HepG2 (cell line): ENCODE measurements at regions not wholly inside any gene's neighbourhood (a gene's known extent, or its start where the extent isn't known, plus 50 kb on each side); places are given as distances from the start of the nearest gene placed in this dataset.

Source experiments
- ATAC-seq: fragments of 200-7000 bp; cut with Tn5 transposase; 3 replicates; pipeline ENCODE4 v1.9.1; 2020; ENCODE audit warnings: mild to moderate bottlenecking, moderate library complexity
- BruUV-seq: library from RNA; stranded (reverse); fragments of 400-500 nt; replicated peaks from 2 replicates; lab custom pipeline; 2021; lab: Mats Ljungman, UMichigan
- CTCF ChIA-PET: fragments of 300-600 bp; formaldehyde crosslinking; extraction: SDS; loops from one replicate; lab custom pipeline; 2021; ENCODE audit warnings: low total read pairs, inconsistent platforms, low intra/inter-chr PET ratio; lab: Yijun Ruan, JAX
- POLR2A ChIA-PET: fragments of 350-600 bp; sonication (Branson Sonifier 250); formaldehyde crosslinking; loops from one replicate; lab custom pipeline; 2020; ENCODE audit warnings: antibody characterized with exemption, inconsistent platforms; lab: Yijun Ruan, JAX
- DNase-seq: peaks from one replicate; pipeline ENCODE4 v3.0.0-alpha.2; 2015; ENCODE audit warnings: low spot score
- FAIRE-seq: peaks from 3 replicates; lab custom pipeline; 2011; peaks lifted over from hg19 to GRCh38; lab: Jason Lieb, UNC
- H2AFZ ChIP-seq: one replicate; pipeline ENCODE4 v1.6.1; 2011; ENCODE audit warnings: low read length, inconsistent platforms
- H3K27ac ChIP-seq: fragments of 300-600 bp; 3 replicates; pipeline ENCODE4 v1.8.0; 2011; ENCODE audit warnings: mixed run types, mild to moderate bottlenecking, mixed read lengths, low read length, inconsistent platforms; ENCODE audit not compliant: insufficient read depth; ENCODE audit errors: extremely low read length
- H3K27me3 ChIP-seq, 2 experiments: fragments of 200-600 bp in 1 of 2; 2 replicates in 1 of 2; 3 replicates in 1 of 2; pipeline versions ENCODE4 v1.6.0 to v1.8.0; 2011; ENCODE audit warnings: low read length in 2 of 2, mild to moderate bottlenecking in 2 of 2, moderate library complexity in 2 of 2, inconsistent platforms in 1 of 2; ENCODE audit not compliant: insufficient read depth in 2 of 2, control insufficient read depth in 1 of 2
- H3K36me3 ChIP-seq, 2 experiments: fragments of 200-600 bp in 1 of 2; replicated peaks in 1 of 2; 2 replicates in 1 of 2; 3 replicates in 1 of 2; pipeline versions ENCODE4 v1.5.1 to v1.8.0; 2011; ENCODE audit warnings: low read length in 2 of 2, inconsistent platforms in 1 of 2; ENCODE audit not compliant: insufficient read depth in 2 of 2, control insufficient read depth in 1 of 2
- H3K4me1 ChIP-seq: 2 replicates; pipeline ENCODE4 v1.5.1; 2012; ENCODE audit warnings: low read length, inconsistent platforms; ENCODE audit not compliant: insufficient read depth
- H3K4me2 ChIP-seq: 2 replicates; pipeline ENCODE4 v1.6.0; 2011; ENCODE audit warnings: low read depth, low read length, inconsistent platforms
- H3K4me3 ChIP-seq, 3 experiments: fragments of 200-600 bp in 1 of 3; sonication (generic), shearing (Covaris generic) in 1 of 3; replicated peaks in 1 of 3; 2 replicates each; pipeline ENCODE4 v1.5.1; 2011 to 2016; ENCODE audit warnings: low read length in 3 of 3, inconsistent platforms in 2 of 3, low read depth in 2 of 3, mild to moderate bottlenecking in 2 of 3, control low read depth in 1 of 3, mixed read lengths in 1 of 3; ENCODE audit not compliant: insufficient read depth in 1 of 3
- H3K79me2 ChIP-seq: one replicate; pipeline ENCODE4 v1.6.1; 2011; ENCODE audit warnings: low read length, inconsistent platforms; ENCODE audit not compliant: insufficient read depth
- H3K9ac ChIP-seq: 2 replicates; pipeline ENCODE4 v1.6.0; 2011; ENCODE audit warnings: mild to moderate bottlenecking, low read depth, low read length, inconsistent platforms; ENCODE audit not compliant: insufficient read depth
- H3K9me3 ChIP-seq: 2 replicates; pipeline ENCODE4 v1.5.1; 2012; ENCODE audit warnings: mild to moderate bottlenecking, low read length
- H4K20me1 ChIP-seq: 2 replicates; pipeline ENCODE4 v1.6.0; 2011; ENCODE audit warnings: inconsistent platforms, mild to moderate bottlenecking, low read length, moderate library complexity; ENCODE audit not compliant: insufficient read depth
- FOXJ3 ChIP-seq: sonication (generic); formaldehyde crosslinking; IDR thresholded peaks from 2 replicates; pipeline ENCODE4 v1.4.0; 2020; ENCODE audit warnings: missing genetic modification reagents, mild to moderate bottlenecking, borderline replicate concordance
- GFI1 ChIP-seq: sonication (generic); formaldehyde crosslinking; IDR thresholded peaks from 2 replicates; pipeline ENCODE4 v1.5.0; 2020; ENCODE audit warnings: missing genetic modification reagents, mild to moderate bottlenecking, borderline replicate concordance
- KDM5B ChIP-seq: sonication (generic); formaldehyde crosslinking; IDR thresholded peaks from 2 replicates; pipeline ENCODE4 v1.4.0; 2020; ENCODE audit warnings: missing genetic modification reagents, mild to moderate bottlenecking, borderline replicate concordance
- MAFK ChIP-seq, 2 experiments: IDR thresholded peaks in 1 of 2; conservative IDR thresholded peaks in 1 of 2; 2 replicates each; pipeline ENCODE4 v1.6.1; 2011; ENCODE audit warnings: improper control_type of control experiment in 2 of 2, low read length in 2 of 2
- SMAD3 ChIP-seq: sonication (generic); formaldehyde crosslinking; IDR thresholded peaks from 2 replicates; pipeline ENCODE4 v1.4.0; 2020; ENCODE audit warnings: missing genetic modification reagents
- ZNF292 ChIP-seq: sonication (generic); formaldehyde crosslinking; IDR thresholded peaks from 2 replicates; pipeline ENCODE4 v1.8.1; 2022; ENCODE audit warnings: mild to moderate bottlenecking, low read depth, missing genetic modification reagents, borderline replicate concordance
- ZNF703 ChIP-seq: sonication (generic); formaldehyde crosslinking; IDR thresholded peaks from 2 replicates; pipeline ENCODE4 v1.5.1; 2020; ENCODE audit warnings: missing genetic modification reagents, mild to moderate bottlenecking, moderate library complexity, borderline replicate concordance
- WGBS: methylation state at CpG from one replicate; pipeline ENCODE4 v1.1.6; 2017; ENCODE audit warnings: low lambda C conversion rate; 5-methylcytosine and 5-hydroxymethylcytosine counted together
- in situ Hi-C: cut with HindIII; loops from 2 replicates; pipeline ENCODE4 v1.10.0; 2017; ENCODE audit warnings: low pct_unique_long_range_greater_than_20kb; ENCODE audit not compliant: extremely low pct_ligation_motif_present
- intact Hi-C: fragments of 100-400 bp; cut with micrococcal nuclease; formaldehyde crosslinking; loops from one replicate; pipeline ENCODE4 v1.10.0; 2022; ENCODE audit not compliant: unreplicated experiment
- TF ChIP-seq, protein P1 (sequence below): sonication (generic); formaldehyde crosslinking; IDR thresholded peaks from 2 replicates; pipeline ENCODE4 v1.4.0; 2020; ENCODE audit warnings: mild to moderate bottlenecking, missing genetic modification reagents
- TF ChIP-seq, protein P2 (sequence below): sonication (generic); formaldehyde crosslinking; conservative IDR thresholded peaks from 2 replicates; pipeline ENCODE4 v1.8.1; 2023; ENCODE audit warnings: missing genetic modification reagents
- TF ChIP-seq, protein P3 (sequence below): IDR thresholded peaks from 2 replicates; pipeline ENCODE4 v1.6.1; 2016; ENCODE audit warnings: mild to moderate bottlenecking, missing biosample characterization, missing genetic modification reagents
- TF ChIP-seq, protein P4 (sequence below): sonication (generic); formaldehyde crosslinking; IDR thresholded peaks from 2 replicates; pipeline ENCODE4 v1.5.0; 2020; ENCODE audit warnings: mild to moderate bottlenecking, missing genetic modification reagents
- TF ChIP-seq, protein P5 (sequence below): sonication (generic); formaldehyde crosslinking; IDR thresholded peaks from 2 replicates; pipeline ENCODE4 v1.5.0; 2020; ENCODE audit warnings: mild to moderate bottlenecking, missing genetic modification reagents
- TF ChIP-seq, protein P6 (sequence below): sonication (generic); formaldehyde crosslinking; IDR thresholded peaks from 2 replicates; pipeline ENCODE4 v1.5.1; 2020; ENCODE audit warnings: mild to moderate bottlenecking, moderate library complexity, missing genetic modification reagents
- TF ChIP-seq, protein P7 (sequence below): sonication (generic); formaldehyde crosslinking; conservative IDR thresholded peaks from 2 replicates; pipeline ENCODE4 v1.5.0; 2020; ENCODE audit warnings: missing genetic modification reagents

DNA sequence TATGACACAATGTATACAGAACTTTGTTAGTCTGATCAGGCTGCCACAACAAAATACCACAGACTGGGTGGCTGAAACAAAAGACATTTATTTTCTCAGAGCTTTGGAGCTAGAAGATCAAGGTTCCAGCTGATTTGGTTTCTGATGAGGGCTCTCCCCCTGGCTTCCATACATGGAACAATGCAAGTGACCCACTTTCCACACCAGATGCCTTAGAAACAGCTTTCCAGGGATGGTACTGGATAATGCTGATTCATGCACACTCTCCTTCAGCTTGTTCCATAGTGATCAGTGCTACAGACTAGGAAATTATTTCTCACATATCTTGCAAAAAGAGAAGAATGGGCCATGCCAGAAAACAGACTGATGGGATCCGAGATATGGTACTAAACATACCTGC lies 1274.9 kb upstream of the SORCS1 start:
- no peak for ATAC-seq
- H3K27me3 ChIP-seq = no peaks in the 10 kb centered on the region; a peak in 1 of 5 replicates
- H4K20me1 ChIP-seq = no peaks in the 10 kb centered on the region
- in situ Hi-C loops = no loop called here
- TF ChIP-seq, protein P1, sequence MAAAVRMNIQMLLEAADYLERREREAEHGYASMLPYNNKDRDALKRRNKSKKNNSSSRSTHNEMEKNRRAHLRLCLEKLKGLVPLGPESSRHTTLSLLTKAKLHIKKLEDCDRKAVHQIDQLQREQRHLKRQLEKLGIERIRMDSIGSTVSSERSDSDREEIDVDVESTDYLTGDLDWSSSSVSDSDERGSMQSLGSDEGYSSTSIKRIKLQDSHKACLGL = no peak
- TF ChIP-seq SMAD3 (CRISPR knock-in tag) (no peak), ZNF703 (CRISPR knock-in tag) (no peak), FOXJ3 (CRISPR knock-in tag) (no peak), GFI1 (CRISPR knock-in tag) (no peak), KDM5B (CRISPR knock-in tag) (no peak), MAFK (conservative IDR thresholded peaks at IDR 0.05 in 1 of 2, IDR thresholded peaks at IDR 0.05 in 1 of 2; ENCODE audit: low read length in 2 of 2) (no peak), ZNF292 (CRISPR knock-in tag) (no peak)
- TF ChIP-seq, protein P2, sequence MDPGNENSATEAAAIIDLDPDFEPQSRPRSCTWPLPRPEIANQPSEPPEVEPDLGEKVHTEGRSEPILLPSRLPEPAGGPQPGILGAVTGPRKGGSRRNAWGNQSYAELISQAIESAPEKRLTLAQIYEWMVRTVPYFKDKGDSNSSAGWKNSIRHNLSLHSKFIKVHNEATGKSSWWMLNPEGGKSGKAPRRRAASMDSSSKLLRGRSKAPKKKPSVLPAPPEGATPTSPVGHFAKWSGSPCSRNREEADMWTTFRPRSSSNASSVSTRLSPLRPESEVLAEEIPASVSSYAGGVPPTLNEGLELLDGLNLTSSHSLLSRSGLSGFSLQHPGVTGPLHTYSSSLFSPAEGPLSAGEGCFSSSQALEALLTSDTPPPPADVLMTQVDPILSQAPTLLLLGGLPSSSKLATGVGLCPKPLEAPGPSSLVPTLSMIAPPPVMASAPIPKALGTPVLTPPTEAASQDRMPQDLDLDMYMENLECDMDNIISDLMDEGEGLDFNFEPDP (CRISPR knock-in tag) = no peak
- TF ChIP-seq, protein P3, sequence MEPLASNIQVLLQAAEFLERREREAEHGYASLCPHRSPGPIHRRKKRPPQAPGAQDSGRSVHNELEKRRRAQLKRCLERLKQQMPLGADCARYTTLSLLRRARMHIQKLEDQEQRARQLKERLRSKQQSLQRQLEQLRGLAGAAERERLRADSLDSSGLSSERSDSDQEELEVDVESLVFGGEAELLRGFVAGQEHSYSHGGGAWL (CRISPR knock-in tag) = no peak
- TF ChIP-seq, protein P4, sequence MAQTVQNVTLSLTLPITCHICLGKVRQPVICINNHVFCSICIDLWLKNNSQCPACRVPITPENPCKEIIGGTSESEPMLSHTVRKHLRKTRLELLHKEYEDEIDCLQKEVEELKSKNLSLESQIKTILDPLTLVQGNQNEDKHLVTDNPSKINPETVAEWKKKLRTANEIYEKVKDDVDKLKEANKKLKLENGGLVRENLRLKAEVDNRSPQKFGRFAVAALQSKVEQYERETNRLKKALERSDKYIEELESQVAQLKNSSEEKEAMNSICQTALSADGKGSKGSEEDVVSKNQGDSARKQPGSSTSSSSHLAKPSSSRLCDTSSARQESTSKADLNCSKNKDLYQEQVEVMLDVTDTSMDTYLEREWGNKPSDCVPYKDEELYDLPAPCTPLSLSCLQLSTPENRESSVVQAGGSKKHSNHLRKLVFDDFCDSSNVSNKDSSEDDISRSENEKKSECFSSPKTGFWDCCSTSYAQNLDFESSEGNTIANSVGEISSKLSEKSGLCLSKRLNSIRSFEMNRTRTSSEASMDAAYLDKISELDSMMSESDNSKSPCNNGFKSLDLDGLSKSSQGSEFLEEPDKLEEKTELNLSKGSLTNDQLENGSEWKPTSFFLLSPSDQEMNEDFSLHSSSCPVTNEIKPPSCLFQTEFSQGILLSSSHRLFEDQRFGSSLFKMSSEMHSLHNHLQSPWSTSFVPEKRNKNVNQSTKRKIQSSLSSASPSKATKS (CRISPR knock-in tag) = no peak
- TF ChIP-seq, protein P5, sequence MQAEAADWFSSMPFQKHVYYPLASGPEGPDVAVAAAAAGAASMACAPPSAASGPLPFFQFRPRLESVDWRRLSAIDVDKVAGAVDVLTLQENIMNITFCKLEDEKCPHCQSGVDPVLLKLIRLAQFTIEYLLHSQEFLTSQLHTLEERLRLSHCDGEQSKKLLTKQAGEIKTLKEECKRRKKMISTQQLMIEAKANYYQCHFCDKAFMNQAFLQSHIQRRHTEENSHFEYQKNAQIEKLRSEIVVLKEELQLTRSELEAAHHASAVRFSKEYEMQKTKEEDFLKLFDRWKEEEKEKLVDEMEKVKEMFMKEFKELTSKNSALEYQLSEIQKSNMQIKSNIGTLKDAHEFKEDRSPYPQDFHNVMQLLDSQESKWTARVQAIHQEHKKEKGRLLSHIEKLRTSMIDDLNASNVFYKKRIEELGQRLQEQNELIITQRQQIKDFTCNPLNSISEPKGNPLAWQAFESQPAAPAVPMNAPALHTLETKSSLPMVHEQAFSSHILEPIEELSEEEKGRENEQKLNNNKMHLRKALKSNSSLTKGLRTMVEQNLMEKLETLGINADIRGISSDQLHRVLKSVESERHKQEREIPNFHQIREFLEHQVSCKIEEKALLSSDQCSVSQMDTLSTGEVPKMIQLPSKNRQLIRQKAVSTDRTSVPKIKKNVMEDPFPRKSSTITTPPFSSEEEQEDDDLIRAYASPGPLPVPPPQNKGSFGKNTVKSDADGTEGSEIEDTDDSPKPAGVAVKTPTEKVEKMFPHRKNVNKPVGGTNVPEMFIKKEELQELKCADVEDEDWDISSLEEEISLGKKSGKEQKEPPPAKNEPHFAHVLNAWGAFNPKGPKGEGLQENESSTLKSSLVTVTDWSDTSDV (CRISPR knock-in tag) = no peak
- TF ChIP-seq, protein P6, sequence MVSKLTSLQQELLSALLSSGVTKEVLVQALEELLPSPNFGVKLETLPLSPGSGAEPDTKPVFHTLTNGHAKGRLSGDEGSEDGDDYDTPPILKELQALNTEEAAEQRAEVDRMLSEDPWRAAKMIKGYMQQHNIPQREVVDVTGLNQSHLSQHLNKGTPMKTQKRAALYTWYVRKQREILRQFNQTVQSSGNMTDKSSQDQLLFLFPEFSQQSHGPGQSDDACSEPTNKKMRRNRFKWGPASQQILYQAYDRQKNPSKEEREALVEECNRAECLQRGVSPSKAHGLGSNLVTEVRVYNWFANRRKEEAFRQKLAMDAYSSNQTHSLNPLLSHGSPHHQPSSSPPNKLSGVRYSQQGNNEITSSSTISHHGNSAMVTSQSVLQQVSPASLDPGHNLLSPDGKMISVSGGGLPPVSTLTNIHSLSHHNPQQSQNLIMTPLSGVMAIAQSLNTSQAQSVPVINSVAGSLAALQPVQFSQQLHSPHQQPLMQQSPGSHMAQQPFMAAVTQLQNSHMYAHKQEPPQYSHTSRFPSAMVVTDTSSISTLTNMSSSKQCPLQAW = no peak
- TF ChIP-seq, protein P7, sequence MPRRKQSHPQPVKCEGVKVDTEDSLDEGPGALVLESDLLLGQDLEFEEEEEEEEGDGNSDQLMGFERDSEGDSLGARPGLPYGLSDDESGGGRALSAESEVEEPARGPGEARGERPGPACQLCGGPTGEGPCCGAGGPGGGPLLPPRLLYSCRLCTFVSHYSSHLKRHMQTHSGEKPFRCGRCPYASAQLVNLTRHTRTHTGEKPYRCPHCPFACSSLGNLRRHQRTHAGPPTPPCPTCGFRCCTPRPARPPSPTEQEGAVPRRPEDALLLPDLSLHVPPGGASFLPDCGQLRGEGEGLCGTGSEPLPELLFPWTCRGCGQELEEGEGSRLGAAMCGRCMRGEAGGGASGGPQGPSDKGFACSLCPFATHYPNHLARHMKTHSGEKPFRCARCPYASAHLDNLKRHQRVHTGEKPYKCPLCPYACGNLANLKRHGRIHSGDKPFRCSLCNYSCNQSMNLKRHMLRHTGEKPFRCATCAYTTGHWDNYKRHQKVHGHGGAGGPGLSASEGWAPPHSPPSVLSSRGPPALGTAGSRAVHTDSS (CRISPR knock-in tag) = no peak
- TF ChIP-seq, all 625 proteins: peak for 0
- ChIA-PET CTCF (no interaction called here), POLR2A (no interaction called here)
- BruUV-seq = no TSS peak
- intact Hi-C loops = no loop called here
- Histone ChIP-seq H3K36me3 (no peaks in the 10 kb centered on the region), H3K79me2 (no peaks in the 10 kb centered on the region), H2AFZ (no peak overlapping the region), H3K4me1 (no peaks in the 10 kb centered on the region), H3K9me3 (peaks cover 76% of the 10 kb centered on the region), H3K27ac (no peak overlapping the region), H3K9ac (no peak overlapping the region), H3K4me3 (no peak overlapping the region), H3K4me2 (no peak overlapping the region)
- FAIRE-seq (no peak), DNase-seq (no peak)
- 0% methylated on average over 1 of the region's 1 CpG for WGBS
